MM.1S (cell line): ENCODE measurements at regions not wholly inside any gene's neighbourhood (a gene's known extent, or its start where the extent isn't known, plus 50 kb on each side); places are given as distances from the start of the nearest gene placed in this dataset.

ENCODE experiments used
- EZH2 ChIP-seq: fragments of 300-600 bp; sonication (generic); optimal IDR thresholded peaks from 2 replicates; pipeline ENCODE3; 2017; ENCODE audit warnings: low read depth, mild to moderate bottlenecking, antibody characterized with exemption, low read length, mixed read lengths
- TF ChIP-seq, protein P1 (sequence below): fragments of 300-600 bp; sonication (generic); IDR thresholded peaks from 2 replicates; pipeline ENCODE4 v1.5.1; 2016; ENCODE audit warnings: antibody characterized with exemption, low read length, mixed read lengths

DNA sequence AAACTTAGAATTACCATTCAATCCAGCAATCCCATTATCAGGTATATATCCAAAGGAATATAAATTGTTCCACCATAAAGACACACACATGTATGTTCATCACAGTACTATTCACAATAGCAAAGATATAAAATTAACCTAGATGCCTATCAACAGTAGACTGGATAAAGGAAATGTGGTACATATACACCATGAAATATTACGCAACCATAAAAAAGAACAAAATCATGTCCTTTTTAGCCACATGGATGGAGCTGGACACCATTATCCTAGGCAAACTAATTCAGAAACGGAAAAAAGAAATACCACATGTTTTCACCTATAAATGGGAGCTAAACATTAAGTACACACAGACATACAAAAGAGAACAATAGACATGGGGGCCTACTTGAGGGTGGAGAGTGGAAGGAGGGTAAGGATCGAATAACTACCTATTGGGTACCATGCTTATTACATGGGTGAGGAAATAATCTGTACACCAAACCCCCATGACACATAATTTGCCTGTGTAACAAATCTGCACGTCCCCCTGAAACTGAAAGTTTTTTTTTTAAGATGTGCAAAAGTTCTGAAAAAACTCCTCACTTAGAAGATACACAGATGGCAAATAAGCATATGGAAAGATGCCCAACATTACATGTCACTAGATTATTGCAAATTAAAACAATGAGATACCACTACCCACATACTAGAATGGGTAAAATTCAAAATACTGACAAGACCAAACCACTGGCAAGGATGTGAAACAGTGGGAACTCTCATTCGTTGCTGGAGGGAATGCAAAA, 313.0 kb upstream of the CD180 start:
- TF ChIP-seq, protein P1, sequence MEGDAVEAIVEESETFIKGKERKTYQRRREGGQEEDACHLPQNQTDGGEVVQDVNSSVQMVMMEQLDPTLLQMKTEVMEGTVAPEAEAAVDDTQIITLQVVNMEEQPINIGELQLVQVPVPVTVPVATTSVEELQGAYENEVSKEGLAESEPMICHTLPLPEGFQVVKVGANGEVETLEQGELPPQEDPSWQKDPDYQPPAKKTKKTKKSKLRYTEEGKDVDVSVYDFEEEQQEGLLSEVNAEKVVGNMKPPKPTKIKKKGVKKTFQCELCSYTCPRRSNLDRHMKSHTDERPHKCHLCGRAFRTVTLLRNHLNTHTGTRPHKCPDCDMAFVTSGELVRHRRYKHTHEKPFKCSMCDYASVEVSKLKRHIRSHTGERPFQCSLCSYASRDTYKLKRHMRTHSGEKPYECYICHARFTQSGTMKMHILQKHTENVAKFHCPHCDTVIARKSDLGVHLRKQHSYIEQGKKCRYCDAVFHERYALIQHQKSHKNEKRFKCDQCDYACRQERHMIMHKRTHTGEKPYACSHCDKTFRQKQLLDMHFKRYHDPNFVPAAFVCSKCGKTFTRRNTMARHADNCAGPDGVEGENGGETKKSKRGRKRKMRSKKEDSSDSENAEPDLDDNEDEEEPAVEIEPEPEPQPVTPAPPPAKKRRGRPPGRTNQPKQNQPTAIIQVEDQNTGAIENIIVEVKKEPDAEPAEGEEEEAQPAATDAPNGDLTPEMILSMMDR, result no peak
- TF ChIP-seq EZH2, result no peak
